ENCODE measurements at regions not wholly inside any gene's neighbourhood (a gene's known extent, or its start where the extent isn't known, plus 50 kb on each side); places are given as distances from the start of the nearest gene placed in this dataset.

DNA sequence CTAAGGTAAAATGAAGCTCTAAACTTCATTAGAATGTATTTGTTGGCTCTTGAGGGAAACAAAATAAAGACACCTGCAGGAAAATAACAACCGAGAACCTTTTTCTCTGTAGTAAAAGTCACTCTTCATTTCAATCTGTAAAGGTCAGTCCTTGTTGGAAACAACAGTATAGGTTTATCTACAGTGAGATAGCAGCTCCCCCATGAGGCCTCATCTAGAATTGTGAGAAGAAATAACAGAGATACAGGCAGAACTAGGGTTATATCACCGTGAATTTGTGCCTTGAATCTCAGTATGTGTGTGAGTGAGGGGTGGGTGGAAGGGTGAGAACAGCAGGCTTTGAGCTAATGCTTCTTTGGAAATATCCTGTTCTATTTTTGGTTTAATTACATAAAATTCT is 107.8 kb upstream of the FMR1 start:
- Mint-ChIP-seq H3K27me3 (no peaks in the 10 kb centered on the region), H3K27ac (no peak overlapping the region), H3K9me3 (no peaks in the 10 kb centered on the region), H3K36me3 (ENCODE audit: low read depth) (no peaks in the 10 kb centered on the region), H3K4me3 (no peak overlapping the region), H3K4me1 (peaks cover 7% of the 10 kb centered on the region)
- ChIA-PET POLR2A (no interaction called here), CTCF (interaction anchor here (0.6 kb wide), 1 partner anchor 589 kb away, joined by 3 read pairs; no protein-coding TSS in a partner anchor)
- DNase-seq: peak; percentile 14

DNA sequence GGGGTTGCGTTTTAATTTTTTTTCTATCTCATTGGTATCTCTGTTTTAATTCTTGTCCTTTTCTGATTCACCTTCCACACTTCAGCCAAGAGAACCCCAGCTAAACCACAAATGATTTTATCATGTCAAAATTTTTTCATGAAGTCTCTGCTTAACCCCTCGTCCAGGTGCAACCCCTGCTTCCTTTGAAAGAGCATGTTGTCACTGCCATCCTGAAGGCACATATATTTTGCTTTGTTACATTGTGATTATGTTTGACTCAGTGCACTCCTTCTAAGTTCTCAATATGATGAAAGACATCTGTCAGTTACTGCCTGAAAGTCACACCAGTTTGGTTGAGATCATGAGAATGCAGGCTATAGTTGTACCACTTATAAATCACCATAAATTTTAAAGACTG is 99.9 kb upstream of the FMR1 start:
- CTCF ChIA-PET: no interaction called here
- H3K4me1 Mint-ChIP-seq: no peaks in the 10 kb centered on the region
- H3K4me3 Mint-ChIP-seq: no peak overlapping the region
- POLR2A ChIA-PET: no interaction called here
- H3K27ac Mint-ChIP-seq: no peak overlapping the region
- H3K9me3 Mint-ChIP-seq: no peaks in the 10 kb centered on the region
- no peak for DNase-seq
- no peaks in the 10 kb centered on the region for H3K27me3 Mint-ChIP-seq
- no peaks in the 10 kb centered on the region for H3K36me3 Mint-ChIP-seq (ENCODE audit: low read depth)

DNA sequence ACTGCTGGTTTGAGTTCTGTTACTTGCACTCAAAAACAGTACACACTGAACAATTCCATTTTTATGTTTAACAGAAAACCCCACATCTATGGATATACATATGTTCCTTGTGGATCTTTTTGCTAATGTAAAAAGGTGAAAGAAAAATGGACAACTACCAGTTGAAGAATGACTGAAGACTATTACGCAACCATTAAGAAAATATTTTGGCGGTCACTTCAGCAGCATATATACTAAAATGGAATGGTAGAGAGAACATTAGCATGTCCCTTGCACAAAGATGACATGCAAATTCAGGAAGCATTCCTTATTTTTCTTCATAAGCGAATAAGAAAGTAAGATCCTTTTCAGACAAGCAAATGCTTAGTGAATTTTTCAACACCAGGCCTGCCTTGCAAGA is 84.6 kb upstream of the FMR1 start:
- no peak overlapping the region for H3K4me3 Mint-ChIP-seq
- H3K27ac Mint-ChIP-seq: no peak overlapping the region
- H3K27me3 Mint-ChIP-seq: peaks cover 2% of the 10 kb centered on the region
- no peaks in the 10 kb centered on the region for H3K36me3 Mint-ChIP-seq (ENCODE audit: low read depth)
- CTCF ChIA-PET: no interaction called here
- no peaks in the 10 kb centered on the region for H3K4me1 Mint-ChIP-seq
- DNase-seq: no peak
- POLR2A ChIA-PET: no interaction called here
- peaks cover 8% of the 10 kb centered on the region for H3K9me3 Mint-ChIP-seq

DNA sequence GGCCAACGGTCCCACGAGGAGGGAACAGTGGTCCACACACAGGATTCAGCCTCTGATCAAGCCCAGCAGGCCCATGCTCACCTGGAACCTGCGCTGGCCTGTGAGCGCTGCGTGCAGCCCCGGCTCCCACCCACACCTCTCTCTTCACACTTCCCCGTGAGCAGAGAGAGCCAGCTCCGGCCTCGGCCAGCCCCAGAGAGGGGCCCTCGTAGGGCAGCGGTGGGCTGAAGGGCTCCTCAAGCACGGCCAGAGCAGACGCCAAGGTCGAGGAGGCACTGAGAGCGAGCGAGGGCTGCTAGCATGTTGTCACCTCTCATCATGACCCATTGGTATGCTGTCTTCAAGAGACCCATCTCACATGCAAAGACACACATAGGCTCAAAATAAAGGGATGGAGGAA is 83.0 kb upstream of the FMR1 start:
- Mint-ChIP-seq H3K27me3 (peaks cover 2% of the 10 kb centered on the region), H3K4me3 (no peak overlapping the region), H3K27ac (no peak overlapping the region), H3K4me1 (peaks cover 2% of the 10 kb centered on the region), H3K36me3 (ENCODE audit: low read depth) (no peaks in the 10 kb centered on the region), H3K9me3 (peaks cover 8% of the 10 kb centered on the region)
- no peak for DNase-seq
- ChIA-PET CTCF (no interaction called here), POLR2A (no interaction called here)

DNA sequence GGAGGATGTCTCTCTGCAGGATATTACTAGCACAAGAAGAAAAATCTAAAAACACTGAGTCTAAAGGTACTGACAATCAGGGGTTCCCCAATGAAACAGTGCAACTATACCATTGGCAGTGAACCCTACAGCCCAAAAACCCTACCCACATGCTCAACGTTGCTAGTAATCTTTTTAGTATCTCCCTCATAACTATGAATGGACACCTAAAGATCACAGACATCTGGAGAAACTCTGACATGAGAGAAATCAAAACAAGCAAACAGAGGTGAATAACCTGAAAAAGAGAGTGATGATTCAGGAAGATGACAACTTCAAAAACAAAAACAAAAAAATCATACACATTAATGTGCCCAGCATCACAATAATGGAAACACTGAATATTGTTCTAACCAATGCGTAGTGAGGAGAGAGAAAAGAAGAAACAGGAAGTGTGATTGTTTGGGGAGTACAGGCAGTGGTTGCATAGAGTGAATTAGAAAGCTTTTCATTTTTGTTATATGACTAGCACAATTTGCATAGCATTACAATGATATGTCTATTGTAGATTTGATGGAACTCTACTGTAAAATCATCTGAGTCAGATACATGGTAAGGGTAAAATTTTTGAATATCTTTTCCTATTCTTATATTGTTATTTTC is 78.9 kb upstream of the FMR1 start:
- Mint-ChIP-seq H3K27me3 (peaks cover 3% of the 10 kb centered on the region), H3K4me3 (no peak overlapping the region), H3K9me3 (peaks cover 8% of the 10 kb centered on the region), H3K36me3 (ENCODE audit: low read depth) (no peaks in the 10 kb centered on the region), H3K27ac (no peak overlapping the region), H3K4me1 (peaks cover 2% of the 10 kb centered on the region)
- no peak for DNase-seq
- POLR2A ChIA-PET: no interaction called here
- CTCF ChIA-PET: no interaction called here

DNA sequence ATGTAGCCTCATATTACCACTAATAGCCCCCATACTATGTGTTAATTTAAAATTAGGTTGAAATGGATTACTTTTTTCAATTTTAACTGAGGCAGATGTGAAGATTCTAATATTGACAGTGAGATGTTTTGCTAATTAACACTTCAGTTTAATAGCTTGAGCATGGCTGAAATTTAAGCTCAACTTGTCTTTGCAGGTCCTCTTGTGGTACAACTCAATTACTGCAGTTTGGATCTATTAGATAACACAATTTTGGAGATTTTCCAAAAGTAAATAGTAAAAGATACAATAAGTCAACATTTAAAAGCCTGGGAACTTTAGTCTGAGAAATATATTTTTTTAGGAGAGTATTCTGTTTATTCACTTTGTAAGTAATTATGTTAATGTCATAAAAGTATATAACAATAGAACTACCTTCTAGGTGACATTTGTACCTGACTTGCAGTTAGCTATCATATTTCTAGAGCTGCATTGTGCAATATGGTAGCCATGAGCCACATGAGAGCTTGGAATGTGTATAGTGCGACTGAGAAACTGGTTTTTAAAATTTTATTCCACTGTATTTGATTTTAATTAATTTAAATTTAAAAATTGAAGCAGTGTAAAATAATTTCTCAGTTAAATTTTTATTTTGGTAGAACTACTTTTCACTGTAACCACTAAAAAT is 73.1 kb upstream of the FMR1 start:
- CTCF ChIA-PET: no interaction called here
- POLR2A ChIA-PET: no interaction called here
- Mint-ChIP-seq H3K4me3 (no peak overlapping the region), H3K4me1 (no peaks in the 10 kb centered on the region), H3K36me3 (ENCODE audit: low read depth) (no peaks in the 10 kb centered on the region), H3K9me3 (no peaks in the 10 kb centered on the region), H3K27me3 (peaks cover 1% of the 10 kb centered on the region), H3K27ac (no peak overlapping the region)
- no peak for DNase-seq

DNA sequence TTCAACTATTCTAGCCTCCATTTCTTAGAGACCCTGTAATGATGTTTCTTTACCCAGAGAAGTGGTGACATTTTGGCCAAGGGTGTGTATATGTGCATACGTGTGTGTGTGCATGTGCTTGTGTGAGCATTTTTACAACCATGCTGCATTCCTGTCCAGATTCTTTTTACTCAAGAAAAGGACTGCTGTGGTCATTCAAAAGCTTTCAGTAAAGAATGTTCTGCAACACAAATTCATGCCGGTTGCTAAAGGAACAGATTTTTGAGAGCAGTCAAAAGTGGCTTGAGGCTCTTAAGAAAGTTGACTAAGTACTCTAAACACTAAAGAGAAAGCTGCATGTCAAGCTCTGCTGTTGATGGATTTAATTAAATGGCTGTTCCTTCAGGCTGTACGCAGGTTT is 65.0 kb upstream of the FMR1 start:
- Mint-ChIP-seq H3K9me3 (no peaks in the 10 kb centered on the region), H3K36me3 (ENCODE audit: low read depth) (no peaks in the 10 kb centered on the region), H3K27me3 (no peaks in the 10 kb centered on the region), H3K4me3 (no peak overlapping the region), H3K27ac (no peak overlapping the region), H3K4me1 (no peaks in the 10 kb centered on the region)
- DNase-seq: no peak
- ChIA-PET POLR2A (no interaction called here), CTCF (no interaction called here)

DNA sequence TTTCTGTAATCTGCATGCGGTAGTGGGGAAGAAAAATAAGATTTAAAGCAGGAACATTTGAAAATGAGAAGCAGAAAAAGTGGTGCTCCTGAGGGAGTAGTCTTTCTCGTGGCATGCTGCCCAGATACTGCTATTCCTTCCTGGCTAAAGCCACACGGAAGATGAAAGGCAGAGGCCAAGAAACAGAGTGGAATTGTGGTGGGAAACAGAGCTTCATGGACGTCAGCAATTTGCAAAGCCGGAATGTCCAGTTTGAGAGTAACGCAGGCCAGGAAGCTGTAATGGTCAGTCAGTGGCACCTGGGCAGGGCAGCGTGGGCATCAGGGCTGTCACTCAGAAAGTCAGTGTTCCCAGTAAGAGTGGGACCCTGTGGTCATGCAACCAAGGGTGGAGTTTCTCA is 63.7 kb upstream of the FMR1 start:
- no peaks in the 10 kb centered on the region for H3K4me1 Mint-ChIP-seq
- H3K27ac Mint-ChIP-seq: no peak overlapping the region
- no peak overlapping the region for H3K4me3 Mint-ChIP-seq
- POLR2A ChIA-PET: no interaction called here
- DNase-seq: no peak
- H3K27me3 Mint-ChIP-seq: no peaks in the 10 kb centered on the region
- H3K9me3 Mint-ChIP-seq: no peaks in the 10 kb centered on the region
- H3K36me3 Mint-ChIP-seq (ENCODE audit: low read depth): no peaks in the 10 kb centered on the region
- CTCF ChIA-PET: no interaction called here

DNA sequence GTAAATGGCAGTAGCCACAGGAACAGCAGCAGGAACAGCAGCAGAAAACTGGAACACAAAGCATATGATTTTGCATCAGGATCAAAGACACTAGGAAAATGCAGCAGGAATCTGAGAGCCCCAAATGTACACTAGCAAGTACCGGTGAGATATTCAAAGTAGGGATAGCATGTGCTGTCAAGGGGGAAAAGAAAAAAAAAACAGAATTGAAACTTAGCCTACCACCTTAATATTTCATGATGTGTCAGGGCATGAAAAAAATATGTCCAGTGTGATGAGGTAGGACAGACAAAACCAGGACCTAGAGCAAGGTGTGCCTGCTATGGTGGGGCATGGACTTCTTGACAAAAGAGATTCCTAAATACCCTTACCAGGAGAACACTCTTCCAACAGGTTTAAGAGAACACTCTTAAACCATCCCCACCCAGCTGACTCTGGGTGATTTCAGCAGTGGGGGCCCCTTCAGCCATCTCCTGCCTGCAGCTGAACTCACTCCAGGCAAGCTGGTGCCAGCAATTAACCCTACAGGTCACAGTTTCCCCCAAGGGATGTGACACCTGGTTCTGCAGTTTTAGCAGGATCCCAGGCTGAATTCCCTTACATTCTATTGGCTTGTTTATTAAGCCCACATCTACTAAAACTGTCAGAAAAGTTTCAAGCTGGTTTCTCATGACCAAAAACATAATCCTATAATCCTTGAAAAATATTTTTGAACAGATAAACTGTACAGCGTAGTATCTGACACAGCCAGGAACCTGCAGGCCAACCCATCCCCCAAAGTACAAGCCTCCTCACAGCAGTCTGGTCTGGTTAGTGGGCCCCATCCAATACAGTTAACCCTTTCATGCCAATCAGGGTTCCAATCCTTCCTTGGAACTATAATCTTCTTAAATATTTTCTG is 62.9 kb upstream of the FMR1 start:
- H3K36me3 Mint-ChIP-seq (ENCODE audit: low read depth): no peaks in the 10 kb centered on the region
- no peak overlapping the region for H3K27ac Mint-ChIP-seq
- H3K4me3 Mint-ChIP-seq: no peak overlapping the region
- POLR2A ChIA-PET: no interaction called here
- no peaks in the 10 kb centered on the region for H3K4me1 Mint-ChIP-seq
- DNase-seq: no peak
- no peaks in the 10 kb centered on the region for H3K27me3 Mint-ChIP-seq
- CTCF ChIA-PET: no interaction called here
- H3K9me3 Mint-ChIP-seq: no peaks in the 10 kb centered on the region

DNA sequence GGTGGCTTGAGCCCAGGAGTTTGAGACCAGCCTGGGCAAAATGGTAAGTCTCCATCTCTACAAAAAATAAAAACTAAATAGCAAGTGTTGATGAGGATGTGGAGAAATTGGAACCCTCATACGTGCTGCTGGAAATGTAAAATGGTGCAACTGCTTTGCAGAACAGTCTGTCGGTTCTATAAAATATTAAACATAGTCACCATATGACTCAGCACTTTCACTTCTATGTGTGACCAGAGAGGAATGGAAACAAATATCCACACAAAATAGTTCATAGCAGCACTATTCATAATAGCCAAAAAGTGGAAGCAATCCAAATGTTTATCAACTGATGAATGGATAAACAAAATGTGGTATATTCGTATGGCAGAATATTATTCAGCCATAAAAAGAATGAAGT is 60.8 kb upstream of the FMR1 start:
- Mint-ChIP-seq H3K27me3 (no peaks in the 10 kb centered on the region), H3K4me3 (no peak overlapping the region), H3K36me3 (ENCODE audit: low read depth) (no peaks in the 10 kb centered on the region), H3K9me3 (no peaks in the 10 kb centered on the region), H3K4me1 (no peaks in the 10 kb centered on the region), H3K27ac (no peak overlapping the region)
- DNase-seq: no peak
- CTCF ChIA-PET: no interaction called here
- POLR2A ChIA-PET: no interaction called here

DNA sequence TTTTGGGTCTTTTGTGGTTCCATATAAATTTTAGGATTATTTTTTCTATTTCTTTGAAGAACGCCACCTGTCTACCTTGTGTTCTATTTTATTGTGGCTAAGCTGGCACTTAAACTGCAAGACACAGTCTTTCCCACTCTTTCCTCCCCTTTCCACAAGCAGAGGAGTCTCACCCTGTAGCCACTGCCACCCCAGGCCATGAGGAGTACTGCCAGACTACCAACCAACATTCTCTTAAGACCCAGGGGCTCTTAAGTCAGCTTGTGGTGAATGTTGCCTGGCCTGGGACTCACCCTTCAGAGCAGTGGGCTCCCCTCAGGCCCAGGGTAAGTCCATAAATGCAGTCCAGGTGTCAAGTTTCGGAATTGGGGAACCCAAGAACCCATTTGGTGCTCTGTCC is 58.0 kb upstream of the FMR1 start:
- ChIA-PET CTCF (no interaction called here), POLR2A (no interaction called here)
- H3K4me1 Mint-ChIP-seq: no peaks in the 10 kb centered on the region
- H3K9me3 Mint-ChIP-seq: no peaks in the 10 kb centered on the region
- no peak overlapping the region for H3K27ac Mint-ChIP-seq
- no peaks in the 10 kb centered on the region for H3K36me3 Mint-ChIP-seq (ENCODE audit: low read depth)
- no peaks in the 10 kb centered on the region for H3K27me3 Mint-ChIP-seq
- no peak for DNase-seq
- H3K4me3 Mint-ChIP-seq: no peak overlapping the region

DNA sequence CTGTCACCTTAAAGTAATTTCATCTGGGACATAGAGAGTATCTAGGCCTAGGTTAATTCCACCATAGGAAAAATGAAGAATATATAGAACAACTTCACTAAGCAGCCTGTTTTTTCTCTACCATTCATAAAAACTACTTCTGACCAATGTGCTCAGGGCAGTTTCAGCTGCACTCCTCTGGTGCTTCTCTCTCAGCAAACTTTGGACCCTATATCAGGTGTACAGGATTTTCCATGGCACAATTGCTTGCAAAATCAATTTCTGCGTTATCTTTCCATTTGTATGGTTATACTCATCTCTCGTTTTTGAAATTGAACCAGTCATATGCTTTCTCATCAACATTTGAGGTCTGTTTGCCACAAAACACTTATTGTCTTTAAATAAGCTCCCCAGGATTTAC is 52.1 kb upstream of the FMR1 start:
- POLR2A ChIA-PET: no interaction called here
- DNase-seq: no peak
- CTCF ChIA-PET: no interaction called here
- Mint-ChIP-seq H3K27ac (no peak overlapping the region), H3K4me3 (no peak overlapping the region), H3K9me3 (no peaks in the 10 kb centered on the region), H3K36me3 (ENCODE audit: low read depth) (no peaks in the 10 kb centered on the region), H3K4me1 (no peaks in the 10 kb centered on the region), H3K27me3 (no peaks in the 10 kb centered on the region)
